NCI-H446 treated with DMSO at 0.1 percent for 48 hours (cell line): ENCODE measurements at regions not wholly inside any gene's neighbourhood (a gene's known extent, or its start where the extent isn't known, plus 50 kb on each side); places are given as distances from the start of the nearest gene placed in this dataset.
"Not testable (repeated sequence)": the region's sequence is repeated elsewhere in the genome, so short reads cannot be mapped to it uniquely, and the experiment has no call there.

Experiments used
- DNase-seq: peaks from one replicate; lab custom pipeline; 2025; lab: John Stamatoyannopoulos, UW

- no peak for DNase-seq
Observed at GRCh38 chr11:86145439-86146156, 76.7 kb upstream of the PICALM start.

DNA sequence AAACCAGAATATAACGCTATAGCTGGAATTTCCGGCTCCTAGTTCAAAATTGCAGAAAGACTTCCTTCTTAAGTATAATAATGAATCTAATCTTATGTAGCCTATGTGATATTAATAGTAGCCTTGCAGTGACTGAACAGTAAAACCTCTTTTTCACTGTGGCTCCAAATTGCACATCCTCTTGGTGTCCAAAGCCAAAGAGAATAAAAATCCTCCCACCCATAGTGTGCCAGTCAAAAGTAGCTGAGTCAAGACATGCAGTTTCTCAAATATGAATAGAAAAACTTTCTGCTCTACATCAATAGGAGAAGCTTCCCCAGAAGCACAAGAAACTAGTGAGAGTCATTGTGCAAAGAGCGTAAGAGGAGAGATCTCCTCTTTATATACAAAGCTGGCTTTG is 76.0 kb upstream of the PICALM start:
- no peak for DNase-seq

DNA sequence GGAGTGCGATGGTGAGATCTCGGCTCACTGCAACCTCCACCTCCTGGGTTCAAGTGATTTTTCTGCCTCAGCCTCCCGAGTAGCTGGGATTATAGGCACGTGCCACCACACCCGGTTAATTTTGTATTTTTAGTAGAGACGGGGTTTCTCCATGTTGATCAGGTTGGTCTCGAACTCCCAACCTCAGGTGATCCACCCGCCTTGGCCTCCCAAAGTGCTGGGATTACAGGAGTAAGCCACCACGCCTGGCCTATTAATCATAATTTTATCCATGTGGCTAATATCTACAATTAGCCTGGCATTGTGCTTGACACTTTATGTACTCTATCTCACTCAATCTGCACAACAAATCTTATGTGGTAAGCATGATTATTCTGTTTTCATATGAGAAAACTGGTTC is 75.2 kb upstream of the PICALM start:
- DNase-seq, result not testable (repeated sequence)

DNA sequence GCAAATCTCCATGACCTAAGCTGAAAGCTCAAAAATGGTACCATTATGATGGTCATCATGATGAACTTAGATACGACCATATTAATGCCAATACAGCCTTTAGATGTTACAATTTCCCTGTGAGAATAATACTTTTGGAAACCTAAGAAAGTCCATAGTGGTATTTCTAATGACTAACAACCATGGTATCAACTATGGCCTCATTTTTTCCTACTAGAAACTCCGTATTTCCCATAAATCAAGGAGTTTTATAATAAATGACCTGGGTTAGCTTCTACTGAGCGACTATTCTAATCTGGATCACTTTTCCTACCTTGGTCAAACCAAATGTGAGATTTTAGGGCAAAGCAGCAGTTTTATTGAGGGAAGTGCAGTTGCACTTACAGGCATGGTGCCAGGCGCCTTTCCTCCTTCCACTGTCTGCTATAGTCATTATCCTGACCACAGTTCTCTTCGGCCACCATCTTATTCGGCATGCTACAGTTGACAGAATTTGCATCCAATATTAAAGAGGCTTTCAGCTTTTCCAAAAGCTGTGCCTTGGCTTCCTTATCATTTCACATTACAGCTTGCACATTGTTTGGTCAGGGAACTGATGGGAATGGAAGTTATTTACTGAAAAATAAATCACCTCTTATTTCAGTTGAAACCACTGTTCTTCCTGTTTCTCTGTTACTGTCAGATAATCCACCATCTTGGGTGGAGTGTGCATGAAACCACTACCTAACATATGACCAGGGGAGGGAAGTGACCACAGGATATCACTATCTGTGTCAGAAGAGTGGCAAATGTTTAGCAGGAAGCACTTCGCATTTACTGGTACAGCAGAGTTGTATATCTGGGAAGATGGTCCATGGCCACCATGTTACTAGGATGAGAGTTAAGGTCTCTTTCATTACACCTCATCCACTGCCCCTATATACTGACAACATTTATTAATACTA is 74.5 kb upstream of the PICALM start:
- DNase-seq, result no peak

DNA sequence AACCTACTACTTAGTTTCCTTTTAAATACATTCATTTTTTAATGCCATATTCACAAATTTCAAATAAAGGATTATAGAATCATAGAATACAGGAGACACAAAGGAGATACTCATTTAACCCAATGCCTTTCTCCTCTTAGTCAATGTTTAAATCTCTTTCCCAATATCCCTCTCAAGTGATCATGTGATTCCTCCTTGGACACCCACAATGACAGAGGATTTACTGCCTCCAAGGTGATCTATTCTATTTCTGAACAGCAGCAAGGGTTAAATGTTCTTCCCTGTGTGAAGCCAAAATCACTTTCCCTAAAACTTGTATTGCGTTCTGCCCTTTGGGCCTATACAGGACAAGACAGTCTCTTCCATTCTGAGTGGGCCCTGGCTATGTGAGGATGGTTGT is 73.3 kb upstream of the PICALM start:
- no peak for DNase-seq

- DNase-seq, result no peak
Observed at GRCh38 chr11:86141727-86142126, 72.8 kb upstream of the PICALM start.

DNA sequence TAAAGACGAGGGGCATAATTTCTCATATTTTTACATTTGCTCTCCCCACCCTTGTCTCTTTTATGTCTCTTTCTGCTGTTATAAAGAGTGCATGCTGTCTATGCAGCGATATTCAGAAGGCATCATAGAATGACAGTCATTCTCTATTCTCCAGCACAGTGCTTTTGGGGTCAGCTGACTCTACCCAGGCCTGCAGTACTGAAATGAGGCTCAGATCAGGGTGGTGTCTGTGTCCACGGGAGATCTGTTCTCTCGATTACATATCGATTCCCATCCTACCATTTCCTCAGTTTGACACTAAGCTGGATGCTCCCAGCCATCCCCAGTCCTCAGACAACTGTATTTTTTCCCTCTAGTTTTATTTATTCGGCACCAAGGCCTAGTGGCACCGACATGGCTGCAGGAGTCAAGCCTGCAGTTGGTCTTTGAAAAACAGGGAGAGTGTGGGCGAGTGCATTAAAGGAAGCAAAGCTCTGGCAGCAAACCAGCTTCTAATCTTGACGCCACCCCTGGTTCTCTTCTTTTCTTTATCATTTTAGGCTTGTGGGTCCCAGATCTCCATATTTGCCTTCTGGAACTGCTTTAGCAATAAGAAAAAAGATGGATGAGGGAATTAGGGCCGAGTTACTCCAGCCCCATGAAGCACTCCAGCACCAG is 71.6 kb upstream of the PICALM start:
- DNase-seq, result no peak

- DNase-seq, result no peak
Observed at GRCh38 chr11:86138958-86139357, 70.1 kb upstream of the PICALM start.

DNA sequence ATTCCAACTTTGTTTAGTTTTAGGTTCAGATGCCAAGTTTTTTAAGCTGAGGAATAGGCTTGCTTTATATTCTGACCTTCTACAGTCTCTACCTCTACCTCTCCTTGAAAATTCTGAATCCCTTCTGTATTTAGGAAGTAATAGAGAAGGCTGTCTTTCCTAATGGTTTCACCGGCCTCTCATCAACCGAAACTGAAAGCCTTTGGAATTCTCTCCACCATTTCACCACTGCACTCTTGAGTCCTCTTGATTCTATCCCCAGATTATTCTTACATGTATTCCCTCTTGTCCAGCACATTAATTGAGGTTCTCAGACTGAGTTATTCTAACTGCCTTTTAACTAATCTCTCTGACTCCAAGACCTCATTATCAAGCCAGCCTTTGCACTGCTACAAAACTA is 67.7 kb upstream of the PICALM start:
- DNase-seq, result no peak

DNA sequence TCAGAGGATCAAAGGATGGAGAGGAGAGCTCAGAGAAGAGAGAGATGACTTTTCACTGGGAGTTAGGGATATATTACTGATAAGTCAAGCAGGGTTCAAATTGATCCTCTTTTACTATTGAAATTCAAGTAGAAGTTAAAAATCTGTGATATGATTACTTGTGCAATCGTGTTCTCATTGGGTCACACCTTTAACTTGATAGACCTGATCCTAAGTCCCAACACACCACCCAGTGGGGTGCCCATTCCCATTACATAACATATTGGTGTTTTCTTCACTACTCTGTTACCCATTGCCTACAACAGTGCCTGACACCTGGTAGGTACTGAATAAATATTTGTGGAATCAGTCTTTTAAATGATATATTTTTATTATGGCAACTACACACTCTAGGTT is 66.4 kb upstream of the PICALM start:
- DNase-seq, result no peak

DNA sequence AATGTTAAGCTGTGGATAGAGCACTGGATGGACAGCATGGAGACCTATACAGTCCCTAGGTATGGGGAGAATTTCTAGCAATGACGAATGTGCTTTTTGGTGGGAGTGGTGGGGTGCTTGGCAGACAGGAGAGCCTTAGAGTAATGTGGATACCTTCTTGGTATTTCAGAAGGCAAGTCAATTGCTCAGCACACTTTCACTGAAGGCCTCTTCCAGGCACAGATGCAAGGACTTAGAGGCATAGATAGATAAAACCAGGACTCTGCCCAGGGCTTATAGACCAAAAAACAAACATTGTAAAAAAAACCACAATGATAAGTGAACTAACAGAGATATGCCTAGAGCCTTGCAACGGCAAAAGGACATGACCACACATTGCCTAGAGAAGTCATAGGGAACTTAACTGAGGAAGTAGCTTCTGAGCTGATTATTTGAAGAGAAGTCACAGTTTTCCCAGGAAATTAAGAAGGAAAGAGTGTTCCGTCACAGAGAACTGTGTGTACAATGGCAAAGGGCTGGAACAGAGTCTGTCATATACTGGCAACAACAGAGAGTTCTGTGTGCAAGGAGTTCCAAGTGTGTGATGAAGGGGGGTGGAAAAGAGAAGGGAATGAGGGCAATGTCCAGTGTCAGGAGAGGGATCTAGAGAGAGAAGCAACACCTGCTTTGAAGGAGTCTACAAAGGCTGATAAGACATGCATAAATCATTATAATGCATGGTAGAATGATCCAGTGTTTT is 65.9 kb upstream of the PICALM start:
- no peak for DNase-seq

- no peak for DNase-seq
Observed at GRCh38 chr11:86132667-86133249, 63.9 kb upstream of the PICALM start.

- DNase-seq, result no peak
Observed at GRCh38 chr11:86129740-86130540, 61.1 kb upstream of the PICALM start.

DNA sequence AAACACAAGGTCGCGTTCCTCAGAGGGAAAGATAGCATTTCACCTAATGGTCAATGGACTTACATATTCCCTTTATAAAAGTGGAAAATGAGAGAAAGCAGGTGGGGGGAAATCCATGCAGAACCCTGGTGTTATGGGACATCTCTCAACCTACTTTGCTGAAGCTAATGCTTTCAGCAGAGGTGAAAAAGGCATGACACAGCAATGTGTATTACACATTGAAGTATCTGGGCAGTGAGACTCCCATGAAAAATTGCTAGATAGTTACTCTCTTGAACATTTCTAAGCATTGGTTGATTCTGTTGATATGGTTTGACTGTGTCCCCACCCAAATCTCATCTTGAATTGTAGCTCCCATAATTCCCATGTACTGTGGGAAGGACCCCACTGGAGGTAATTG is 60.0 kb upstream of the PICALM start:
- DNase-seq, result no peak

DNA sequence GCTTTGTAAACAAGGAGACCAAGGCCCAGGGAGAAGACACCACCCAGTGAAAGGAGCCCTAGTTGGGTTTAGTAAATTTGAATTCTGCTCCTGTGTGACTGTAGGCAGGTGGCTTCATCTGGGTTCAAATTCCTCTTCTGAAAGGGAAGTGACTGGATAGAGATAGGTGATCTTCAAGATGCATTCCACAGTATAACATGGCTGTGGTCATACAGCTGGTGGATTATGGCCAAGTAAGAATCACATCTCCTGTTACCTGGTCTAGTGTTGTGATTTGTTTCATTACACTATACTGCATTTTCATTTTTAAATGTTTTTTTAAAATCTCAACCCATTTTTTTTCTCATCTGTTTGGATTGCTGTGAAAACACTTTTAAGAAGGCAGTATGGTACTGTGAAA is 58.0 kb upstream of the PICALM start:
- no peak for DNase-seq

GRCh38 chr11:86124251-86125233 is 55.7 kb upstream of the PICALM start:
- DNase-seq, result no peak

DNA sequence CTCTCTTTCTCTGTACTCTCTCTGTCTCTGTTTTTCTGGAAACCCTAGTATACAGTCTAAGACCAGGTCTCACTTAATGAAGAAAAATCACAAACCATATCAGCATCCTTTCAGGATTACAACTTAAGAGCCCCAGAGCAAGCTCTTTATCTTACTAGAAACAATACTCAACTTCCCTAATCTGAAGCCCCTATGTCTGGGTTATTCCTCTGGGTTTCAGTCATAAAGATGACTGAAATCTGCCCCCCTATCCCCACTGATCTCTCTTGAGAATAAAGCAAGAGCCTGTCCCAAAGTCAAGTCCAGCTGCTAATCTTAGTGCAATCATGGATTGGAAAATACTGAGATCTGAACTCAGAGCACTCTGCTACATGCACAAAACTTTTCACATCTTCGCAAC is 53.9 kb upstream of the PICALM start:
- no peak for DNase-seq

GRCh38 chr11:86120807-86121206 is 51.9 kb upstream of the PICALM start:
- DNase-seq, result no peak

DNA sequence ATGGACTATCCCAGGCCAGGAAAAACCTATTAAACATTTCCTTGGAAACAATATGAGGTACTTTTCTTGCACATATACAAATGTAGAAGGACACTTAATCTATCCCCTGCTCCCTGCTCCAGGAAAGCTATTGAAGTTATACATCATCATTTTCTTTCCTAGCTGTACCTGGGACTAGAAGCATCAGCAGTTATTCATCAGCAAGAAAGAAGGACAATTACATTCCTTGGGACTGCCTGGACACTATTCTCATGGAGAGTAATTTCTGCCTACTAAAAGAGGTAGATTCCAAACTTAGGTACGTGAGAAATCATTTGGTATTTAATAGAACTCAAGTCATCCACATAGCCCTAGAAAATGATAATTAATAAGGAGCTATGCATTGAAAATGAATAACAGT is 51.0 kb upstream of the PICALM start:
- DNase-seq, result no peak

DNA sequence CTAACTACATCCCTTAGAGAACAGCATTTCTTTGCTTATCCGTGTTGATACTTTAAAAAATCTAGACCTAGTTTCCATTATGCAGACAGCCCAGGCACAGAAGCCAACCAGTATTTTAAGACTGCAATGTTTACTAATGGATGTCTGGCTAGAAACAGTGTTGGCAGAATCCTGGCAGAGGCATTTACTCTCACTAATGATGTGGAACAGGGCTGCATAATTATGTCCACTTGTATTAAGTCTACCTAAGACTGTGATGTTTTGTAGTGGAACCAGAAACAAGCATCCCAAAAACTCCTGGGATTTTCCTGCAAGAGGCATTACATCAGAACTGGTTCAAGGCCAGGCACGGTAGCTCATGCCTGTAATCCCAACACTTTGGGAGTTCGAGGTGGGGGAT is 50.2 kb upstream of the PICALM start:
- DNase-seq, result peak; percentile 51
